H1 (cell line): ENCODE measurements at regions not wholly inside any gene's neighbourhood (a gene's known extent, or its start where the extent isn't known, plus 50 kb on each side); places are given as distances from the start of the nearest gene placed in this dataset.

Experiments
- CTCF ChIA-PET: fragments of 300-600 bp; sonication (Branson Sonifier 250); formaldehyde crosslinking; loops from one replicate; lab custom pipeline; 2021; ENCODE audit not compliant: partially characterized antibody; lab: Charles Lee
- POLR2A ChIA-PET: fragments of 300-600 bp; sonication (Branson Sonifier 250); formaldehyde crosslinking; loops from one replicate; lab custom pipeline; 2021; ENCODE audit warnings: inconsistent platforms; ENCODE audit not compliant: partially characterized antibody; lab: Charles Lee
- DNase-seq, 2 experiments: peaks; one replicate each; pipeline versions ENCODE4 v3.0.0 to v3.0.0-alpha.2; 2010 to 2022; ENCODE audit warnings: low spot score in 2 of 2, low read depth in 1 of 2, mixed read lengths in 1 of 2
- FAIRE-seq: peaks from 2 replicates; lab custom pipeline; 2011; peaks lifted over from hg19 to GRCh38; lab: Jason Lieb, UNC
- H2AFZ ChIP-seq: 2 replicates; pipeline ENCODE4 v1.8.1; 2012; ENCODE audit warnings: low read length, inconsistent platforms
- H2AK5ac ChIP-seq: 2 replicates; pipeline ENCODE4 v1.6.1; 2013; ENCODE audit warnings: low read depth, low read length
- H2BK120ac ChIP-seq: replicated peaks from 2 replicates; pipeline ENCODE3; 2013; ENCODE audit warnings: low read depth, low read length, inconsistent platforms
- H2BK12ac ChIP-seq: 2 replicates; pipeline ENCODE4 v1.6.1; 2013; ENCODE audit warnings: low read depth, low read length
- H2BK15ac ChIP-seq: 2 replicates; pipeline ENCODE4 v1.6.1; 2013; ENCODE audit warnings: low read length
- H2BK20ac ChIP-seq: 2 replicates; pipeline ENCODE4 v1.6.1; 2013; ENCODE audit warnings: low read length
- H2BK5ac ChIP-seq: 2 replicates; pipeline ENCODE4 v1.6.1; 2013; ENCODE audit warnings: low read depth, low read length
- H3K14ac ChIP-seq: 2 replicates; pipeline ENCODE4 v1.6.1; 2013; ENCODE audit warnings: inconsistent platforms; ENCODE audit not compliant: insufficient read length
- H3K18ac ChIP-seq: 2 replicates; pipeline ENCODE4 v1.6.1; 2013; ENCODE audit warnings: low read length; ENCODE audit errors: extremely low read depth
- H3K23ac ChIP-seq: 2 replicates; pipeline ENCODE4 v1.6.1; 2013; ENCODE audit warnings: inconsistent platforms; ENCODE audit not compliant: insufficient read length
- H3K23me2 ChIP-seq: 2 replicates; pipeline ENCODE4 v1.6.1; 2013; ENCODE audit warnings: low read depth, low read length
- H3K27ac ChIP-seq: 2 replicates; pipeline ENCODE4 v1.6.1; 2011; ENCODE audit warnings: low read depth, low read length, inconsistent platforms
- H3K27me3 ChIP-seq, 4 experiments: replicated peaks in 1 of 4; 1 replicate in 1 of 4; 2 replicates in 3 of 4; pipeline versions ENCODE4 v1.6.1 to v1.8.1; 2011 to 2013; ENCODE audit warnings: low read length in 3 of 4, mild to moderate bottlenecking in 3 of 4, inconsistent platforms in 2 of 4, mixed read lengths in 2 of 4, moderate library complexity in 1 of 4; ENCODE audit not compliant: control insufficient read depth in 3 of 4, insufficient read depth in 3 of 4; ENCODE audit errors: extremely low read depth in 1 of 4
- H3K36me3 ChIP-seq, 4 experiments: 2 replicates each; pipeline versions ENCODE4 v1.6.1 to v1.8.1; 2011 to 2013; ENCODE audit warnings: mild to moderate bottlenecking in 4 of 4, low read length in 3 of 4, moderate library complexity in 2 of 4, control low read depth in 1 of 4, inconsistent platforms in 1 of 4; ENCODE audit not compliant: insufficient read depth in 4 of 4, control insufficient read depth in 2 of 4
- H3K4ac ChIP-seq: replicated peaks from 2 replicates; pipeline ENCODE3; 2013; ENCODE audit warnings: low read length, low read depth, mixed read lengths, inconsistent platforms; ENCODE audit not compliant: insufficient read length
- H3K4me1 ChIP-seq, 4 experiments: replicated peaks in 1 of 4; 1 replicate in 1 of 4; 2 replicates in 3 of 4; pipeline versions ENCODE4 v1.6.1 to v1.8.1; 2011 to 2013; ENCODE audit warnings: low read length in 3 of 4, inconsistent platforms in 2 of 4, mixed read lengths in 1 of 4; ENCODE audit not compliant: insufficient read depth in 4 of 4, control insufficient read depth in 3 of 4
- H3K4me2 ChIP-seq, 2 experiments: 2 replicates each; pipeline versions ENCODE4 v1.6.1 to v1.8.1; 2011 to 2013; ENCODE audit warnings: low read depth in 2 of 2, low read length in 2 of 2, control low read depth in 1 of 2, inconsistent platforms in 1 of 2, mild to moderate bottlenecking in 1 of 2; ENCODE audit not compliant: insufficient read depth in 1 of 2
- H3K4me3 ChIP-seq, 4 experiments: fragments of 200-600, 300-600 bp in 1 of 4; sonication (generic), shearing (Covaris generic), sonication (Bioruptor Twin) in 1 of 4; 2 replicates each; pipeline versions ENCODE4 v1.5.1 to v1.8.1; 2011 to 2016; ENCODE audit warnings: low read length in 4 of 4, low read depth in 3 of 4, control low read depth in 2 of 4, inconsistent platforms in 2 of 4, mild to moderate bottlenecking in 2 of 4, mixed read lengths in 1 of 4, moderate library complexity in 1 of 4; ENCODE audit not compliant: insufficient read depth in 2 of 4; ENCODE audit errors: extremely low read depth in 1 of 4
- H3K56ac ChIP-seq: replicated peaks from 2 replicates; pipeline ENCODE3; 2013; ENCODE audit warnings: low read depth, mild to moderate bottlenecking, mixed read lengths, low read length, inconsistent platforms; ENCODE audit not compliant: insufficient read length
- H3K79me1 ChIP-seq: 2 replicates; pipeline ENCODE4 v1.6.1; 2013; ENCODE audit warnings: low read depth, low read length, control low read depth
- H3K79me2 ChIP-seq, 2 experiments: 2 replicates each; pipeline versions ENCODE4 v1.6.1 to v1.8.1; 2012 to 2013; ENCODE audit warnings: low read length in 2 of 2, mild to moderate bottlenecking in 2 of 2, inconsistent platforms in 1 of 2; ENCODE audit not compliant: insufficient read depth in 2 of 2, control insufficient read depth in 1 of 2
- H3K9ac ChIP-seq, 4 experiments: replicated peaks in 1 of 4; 1 replicate in 1 of 4; 2 replicates in 3 of 4; pipeline versions ENCODE4 v1.6.1 to v1.8.1; 2011 to 2013; ENCODE audit warnings: low read depth in 3 of 4, low read length in 3 of 4, control low read depth in 2 of 4, mild to moderate bottlenecking in 2 of 4, moderate library complexity in 2 of 4, inconsistent platforms in 1 of 4; ENCODE audit errors: extremely low read depth in 1 of 4
- H3K9me3 ChIP-seq, 2 experiments: 2 replicates each; pipeline versions ENCODE4 v1.6.1 to v1.8.1; 2012 to 2013; ENCODE audit warnings: mild to moderate bottlenecking in 2 of 2, moderate library complexity in 2 of 2, control low read depth in 1 of 2, inconsistent platforms in 1 of 2, low read depth in 1 of 2, low read length in 1 of 2, mixed read lengths in 1 of 2; ENCODE audit not compliant: insufficient read depth in 2 of 2
- H4K20me1 ChIP-seq, 2 experiments: replicated peaks in 1 of 2; 2 replicates each; pipeline versions ENCODE3 to v1.8.1; 2011 to 2013; ENCODE audit warnings: inconsistent platforms in 2 of 2, low read length in 2 of 2, mild to moderate bottlenecking in 1 of 2; ENCODE audit not compliant: insufficient read depth in 2 of 2, control insufficient read depth in 1 of 2
- H4K5ac ChIP-seq: 2 replicates; pipeline ENCODE4 v1.6.1; 2013; ENCODE audit warnings: low read length, low read depth, mixed read lengths, inconsistent platforms; ENCODE audit not compliant: insufficient read length
- H4K8ac ChIP-seq: 2 replicates; pipeline ENCODE4 v1.8.0; 2013; ENCODE audit warnings: mild to moderate bottlenecking, moderate library complexity, low read length, inconsistent platforms; ENCODE audit not compliant: insufficient read depth; ENCODE audit errors: extremely low read depth
- H4K91ac ChIP-seq: replicated peaks from 2 replicates; pipeline ENCODE3; 2013; ENCODE audit warnings: low read length, mixed read lengths, inconsistent platforms; ENCODE audit not compliant: insufficient read length
- BCL11A ChIP-seq, 2 experiments: IDR thresholded peaks; one replicate each; pipeline ENCODE4 v1.6.1; 2011; ENCODE audit warnings: low read depth in 2 of 2, low read length in 2 of 2, mild to moderate bottlenecking in 2 of 2
- CHD2 ChIP-seq: IDR thresholded peaks from 2 replicates; pipeline ENCODE4 v1.6.1; 2012; ENCODE audit warnings: low read length, improper control_type of control experiment
- JUN ChIP-seq: IDR thresholded peaks from 2 replicates; pipeline ENCODE4 v1.6.1; 2011; ENCODE audit warnings: low read depth, mild to moderate bottlenecking, improper control_type of control experiment, low read length
- POU5F1 ChIP-seq: IDR thresholded peaks from 2 replicates; pipeline ENCODE4 v1.6.1; 2011; ENCODE audit warnings: low read depth, mild to moderate bottlenecking, low read length, moderate library complexity
- SIRT6 ChIP-seq: IDR thresholded peaks from one replicate; pipeline ENCODE4 v1.7.1; 2012; ENCODE audit warnings: low read length, inconsistent platforms
- SRF ChIP-seq: IDR thresholded peaks from 2 replicates; pipeline ENCODE4 v1.6.1; 2011; ENCODE audit warnings: mild to moderate bottlenecking, low read depth, low read length, moderate library complexity
- TCF12 ChIP-seq: IDR thresholded peaks from 2 replicates; pipeline ENCODE4 v1.6.1; 2011; ENCODE audit warnings: low read depth, mild to moderate bottlenecking, low read length
- WGBS, 2 experiments: shearing (Covaris generic) in 1 of 2; methylation state at CpG; one replicate each; pipeline versions ENCODE4 v1.1.6 to v1.1.7; 2013 to 2015; ENCODE audit warnings: low lambda C conversion rate in 2 of 2, mixed read lengths in 2 of 2, inconsistent platforms in 1 of 2, low coverage in 1 of 2, missing lambda C conversion rate in 1 of 2; ENCODE audit not compliant: insufficient replicate concordance in 2 of 2, insufficient coverage in 1 of 2, insufficient read length in 1 of 2; ENCODE audit errors: extremely low coverage in 1 of 2, missing lambda C conversion rate in 1 of 2; 5-methylcytosine and 5-hydroxymethylcytosine counted together

GRCh38 chr4:123786163-123786915, 389.7 kb downstream of the SPRY1 start:
- DNase-seq (no peak), FAIRE-seq (no peak)
- H2BK20ac ChIP-seq, result peak overlapping the region; percentile 91; the same call in 1 of the 2 replicates
- no peaks in the 10 kb centered on the region for H3K36me3 ChIP-seq
- H4K91ac ChIP-seq, result peak overlapping the region; percentile 20
- H3K4me3 ChIP-seq, result no peak overlapping the region
- H2BK15ac ChIP-seq, result no peak overlapping the region
- POLR2A ChIA-PET, result no interaction called here
- H4K20me1 ChIP-seq, result no peaks in the 10 kb centered on the region
- H3K4me1 ChIP-seq, result peaks cover 1 to 18% (median 6%) of the 10 kb centered on the region in 4 experiments
- no peaks in the 10 kb centered on the region for H3K79me1 ChIP-seq
- H3K18ac ChIP-seq, result no peak overlapping the region; the same call in 1 of the 2 replicates
- no peak overlapping the region for H4K8ac ChIP-seq
- peaks cover 0 to 1% (median 0%) of the 10 kb centered on the region in 4 experiments; a peak in 1 of 7 replicates for H3K27me3 ChIP-seq
- no peak overlapping the region for H3K9ac ChIP-seq
- no peak overlapping the region for H3K4ac ChIP-seq
- H3K56ac ChIP-seq, result no peak overlapping the region
- no peak overlapping the region for H2BK12ac ChIP-seq
- CTCF ChIA-PET, result interaction anchor here (2.6 kb wide), 1 partner anchor 13 kb away, joined by 9 read pairs; no protein-coding TSS in a partner anchor
- H2BK5ac ChIP-seq, result no peak overlapping the region
- H4K5ac ChIP-seq, result no peak overlapping the region
- no peaks in the 10 kb centered on the region for H3K79me2 ChIP-seq
- no peaks in the 10 kb centered on the region for H3K9me3 ChIP-seq
- no peak overlapping the region for H3K23ac ChIP-seq
- H3K14ac ChIP-seq, result no peak overlapping the region
- H2AFZ ChIP-seq, result no peak overlapping the region
- 82% methylated on average over 6 of the region's 6 CpGs; no CpG with 5 or more reads in 1 of the 2 experiments for WGBS, 2 experiments
- H3K27ac ChIP-seq, result peak overlapping the region; percentile 21; the same call in 1 of the 2 replicates
- peak overlapping the region; percentile 21 for H2BK120ac ChIP-seq
- no peak overlapping the region for H2AK5ac ChIP-seq
- H3K4me2 ChIP-seq, result no peak overlapping the region
- H3K23me2 ChIP-seq, result no peaks in the 10 kb centered on the region; the same call in 1 of the 2 replicates
- TF ChIP-seq TCF12 (no peak), SRF (no peak), POU5F1 (no peak), JUN (no peak), SIRT6 (no peak), CHD2 (no peak), BCL11A (IDR thresholded peaks at IDR 0.05; ENCODE audit: low read depth in 2 of 2, low read length in 2 of 2) (no peak)
